ENCODE measurements at regions not wholly inside any gene's neighbourhood (a gene's known extent, or its start where the extent isn't known, plus 50 kb on each side); places are given as distances from the start of the nearest gene placed in this dataset.

DNA sequence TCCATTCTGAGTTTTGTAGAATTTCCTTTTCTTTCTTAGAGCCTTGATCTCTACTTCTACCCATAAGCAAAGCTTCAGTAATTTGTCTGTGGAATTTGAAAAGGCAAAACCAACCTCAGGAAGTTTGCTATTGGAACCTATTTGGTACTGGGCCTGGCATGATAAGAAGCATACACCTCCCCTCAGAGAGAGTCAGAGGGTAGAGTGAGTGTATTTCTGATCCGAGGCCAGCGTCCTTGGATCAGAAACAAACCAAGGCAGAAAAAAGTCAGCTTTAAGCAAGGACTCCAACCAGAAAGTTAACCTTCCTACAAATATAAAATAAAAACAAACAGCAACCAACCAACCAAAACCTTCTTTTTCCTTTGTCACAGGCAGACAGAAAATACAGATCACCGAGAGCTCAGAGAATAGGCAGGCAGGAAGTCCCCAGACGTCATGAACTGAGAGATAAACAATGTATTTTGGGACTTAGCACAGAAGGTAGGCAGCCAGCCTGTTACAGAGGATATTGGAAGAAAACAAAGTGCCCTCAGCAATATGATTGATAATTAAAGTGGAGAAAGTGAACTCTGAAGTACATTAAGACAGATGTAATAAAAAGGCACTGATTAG, 141.5 kb downstream of the NEDD1 start:
- DNase-seq (ENCODE audit: low read depth, low spot score), result no peak
- in situ Hi-C loops (cut with HindIII; ENCODE audit: low sequenced_read_pairs), result no loop called here
- TF ChIP-seq, protein P1, sequence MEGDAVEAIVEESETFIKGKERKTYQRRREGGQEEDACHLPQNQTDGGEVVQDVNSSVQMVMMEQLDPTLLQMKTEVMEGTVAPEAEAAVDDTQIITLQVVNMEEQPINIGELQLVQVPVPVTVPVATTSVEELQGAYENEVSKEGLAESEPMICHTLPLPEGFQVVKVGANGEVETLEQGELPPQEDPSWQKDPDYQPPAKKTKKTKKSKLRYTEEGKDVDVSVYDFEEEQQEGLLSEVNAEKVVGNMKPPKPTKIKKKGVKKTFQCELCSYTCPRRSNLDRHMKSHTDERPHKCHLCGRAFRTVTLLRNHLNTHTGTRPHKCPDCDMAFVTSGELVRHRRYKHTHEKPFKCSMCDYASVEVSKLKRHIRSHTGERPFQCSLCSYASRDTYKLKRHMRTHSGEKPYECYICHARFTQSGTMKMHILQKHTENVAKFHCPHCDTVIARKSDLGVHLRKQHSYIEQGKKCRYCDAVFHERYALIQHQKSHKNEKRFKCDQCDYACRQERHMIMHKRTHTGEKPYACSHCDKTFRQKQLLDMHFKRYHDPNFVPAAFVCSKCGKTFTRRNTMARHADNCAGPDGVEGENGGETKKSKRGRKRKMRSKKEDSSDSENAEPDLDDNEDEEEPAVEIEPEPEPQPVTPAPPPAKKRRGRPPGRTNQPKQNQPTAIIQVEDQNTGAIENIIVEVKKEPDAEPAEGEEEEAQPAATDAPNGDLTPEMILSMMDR (IDR thresholded peaks at IDR 0.05; ENCODE audit: low read depth, low read length), result no peak
- no peak overlapping the region for H3K4me3 ChIP-seq (ENCODE audit: low read depth, low read length)

DNA sequence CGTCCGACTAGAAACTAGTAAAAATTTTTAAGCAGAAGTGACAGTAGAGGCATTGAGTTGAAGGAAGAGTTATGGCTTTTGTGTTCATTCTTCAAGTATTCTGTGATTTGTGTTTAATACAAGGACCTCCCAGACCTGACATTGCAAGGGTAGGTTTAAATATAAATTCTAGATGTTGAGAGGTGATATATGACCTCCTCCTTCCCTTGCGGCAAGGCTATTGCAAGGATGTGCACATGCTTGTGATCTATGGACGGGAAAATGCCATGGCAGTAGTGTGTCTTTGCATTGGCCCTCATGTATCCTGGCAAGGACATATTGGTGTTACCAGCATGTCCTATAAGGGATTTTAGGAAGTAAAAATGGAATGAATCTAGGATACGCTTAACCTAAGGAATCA, 143.5 kb downstream of the NEDD1 start:
- no peak for DNase-seq (ENCODE audit: low read depth, low spot score)
- no peak overlapping the region for H3K4me3 ChIP-seq (ENCODE audit: low read depth, low read length)
- in situ Hi-C loops (cut with HindIII; ENCODE audit: low sequenced_read_pairs), result no loop called here
- TF ChIP-seq, protein P1 (IDR thresholded peaks at IDR 0.05; ENCODE audit: low read depth, low read length), result no peak

GRCh38 chr12:97051341-97051740, 144.3 kb downstream of the NEDD1 start:
- H3K4me3 ChIP-seq (ENCODE audit: low read depth, low read length), result no peak overlapping the region
- DNase-seq (ENCODE audit: low read depth, low spot score), result no peak
- TF ChIP-seq, protein P1 (IDR thresholded peaks at IDR 0.05; ENCODE audit: low read depth, low read length), result no peak
- in situ Hi-C loops (cut with HindIII; ENCODE audit: low sequenced_read_pairs), result no loop called here

DNA sequence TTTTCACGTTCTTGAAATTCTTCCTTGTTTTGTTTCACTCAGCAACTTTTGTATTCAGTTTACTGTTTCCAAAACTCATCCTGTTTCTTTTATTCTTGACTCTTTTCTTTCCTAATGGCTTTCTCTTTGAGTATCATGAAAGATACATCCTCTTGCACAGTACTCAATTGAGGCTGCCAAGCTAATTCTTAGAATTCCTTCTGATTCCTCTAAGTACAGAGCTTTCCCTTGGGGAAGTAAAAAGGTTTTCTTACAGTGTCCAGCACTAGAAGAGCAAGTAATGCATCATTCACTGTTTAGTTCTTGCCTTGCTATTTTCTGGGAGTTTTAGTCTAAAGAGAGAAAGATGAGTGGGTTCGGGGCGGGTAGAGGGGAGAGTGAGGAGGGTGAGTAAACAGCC, 154.1 kb downstream of the NEDD1 start:
- TF ChIP-seq, protein P1 (IDR thresholded peaks at IDR 0.05; ENCODE audit: low read depth, low read length), result no peak
- no peak overlapping the region for H3K4me3 ChIP-seq (ENCODE audit: low read depth, low read length)
- DNase-seq (ENCODE audit: low read depth, low spot score), result no peak
- in situ Hi-C loops (cut with HindIII; ENCODE audit: low sequenced_read_pairs), result no loop called here

DNA sequence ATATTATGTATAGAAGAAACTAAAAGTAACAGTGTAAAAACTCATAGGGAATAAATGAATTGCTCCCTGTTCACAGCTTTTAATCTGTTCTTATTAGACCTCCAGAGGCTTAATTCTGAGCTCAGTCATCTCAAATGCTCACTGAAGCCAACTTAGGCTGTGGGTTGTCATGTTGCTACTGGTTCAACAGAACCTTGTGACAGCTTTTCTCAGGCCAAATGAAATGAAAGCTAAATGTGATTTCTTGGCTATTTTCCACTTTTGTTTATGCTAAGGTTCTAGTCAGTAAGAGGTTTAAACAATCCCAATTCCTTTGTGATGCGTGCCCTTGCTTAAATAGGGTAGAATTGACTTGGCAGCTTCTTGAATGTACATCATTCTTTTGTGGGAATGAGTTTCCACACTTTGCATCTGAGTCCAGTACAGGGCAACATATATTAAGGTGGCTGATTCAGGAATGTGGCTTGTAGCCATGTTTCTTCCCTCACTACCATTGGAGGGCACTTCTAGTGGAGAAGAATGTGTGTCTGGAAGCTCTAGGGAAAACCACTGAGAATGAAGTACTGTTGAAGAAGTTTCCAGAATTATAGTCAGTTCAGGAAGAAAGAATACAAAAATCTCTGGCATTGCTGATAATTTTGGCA, 156.4 kb downstream of the NEDD1 start:
- in situ Hi-C loops (cut with HindIII; ENCODE audit: low sequenced_read_pairs), result no loop called here
- DNase-seq (ENCODE audit: low read depth, low spot score), result peak; percentile 29
- H3K4me3 ChIP-seq (ENCODE audit: low read depth, low read length), result no peak overlapping the region
- TF ChIP-seq, protein P1 (IDR thresholded peaks at IDR 0.05; ENCODE audit: low read depth, low read length), result no peak

- TF ChIP-seq, protein P1 (IDR thresholded peaks at IDR 0.05; ENCODE audit: low read depth, low read length), result no peak
- DNase-seq (ENCODE audit: low read depth, low spot score), result peak; percentile 29
- in situ Hi-C loops (cut with HindIII; ENCODE audit: low sequenced_read_pairs), result no loop called here
- no peak overlapping the region for H3K4me3 ChIP-seq (ENCODE audit: low read depth, low read length)
Observed at GRCh38 chr12:97075161-97075933, 168.3 kb downstream of the NEDD1 start.
